Type B pancreatic cell (in vitro differentiated cells): ENCODE measurements at regions not wholly inside any gene's neighbourhood (a gene's known extent, or its start where the extent isn't known, plus 50 kb on each side); places are given as distances from the start of the nearest gene placed in this dataset.

Experiments
- DNase-seq: peaks from one replicate; pipeline ENCODE4 v3.0.0; 2021; ENCODE audit warnings: mixed read lengths; ENCODE audit not compliant: unreplicated experiment; ENCODE audit errors: extremely low spot score
- H3K27ac Mint-ChIP-seq: 2 replicates; pipeline ENCODE4 v1.8.0; 2021; ENCODE audit warnings: mild to moderate bottlenecking, mixed read lengths
- H3K27me3 Mint-ChIP-seq: 2 replicates; pipeline ENCODE4 v1.8.0; 2021; ENCODE audit warnings: mixed read lengths
- H3K36me3 Mint-ChIP-seq: 2 replicates; pipeline ENCODE4 v1.8.0; 2021; ENCODE audit warnings: mixed read lengths
- H3K4me1 Mint-ChIP-seq: one replicate; pipeline ENCODE4 v1.8.0; 2021; ENCODE audit warnings: mixed read lengths; ENCODE audit not compliant: unreplicated experiment
- H3K4me3 Mint-ChIP-seq: 2 replicates; pipeline ENCODE4 v1.8.0; 2021; ENCODE audit warnings: mild to moderate bottlenecking, mixed read lengths
- H3K9me3 Mint-ChIP-seq: 2 replicates; pipeline ENCODE4 v1.8.0; 2021; ENCODE audit warnings: mixed read lengths
- TF ChIP-seq, protein P1 (sequence below): fragments of 200-600 bp; sonication (generic); conservative IDR thresholded peaks from 2 replicates; pipeline ENCODE4 v1.5.0; 2021; ENCODE audit warnings: antibody characterized with exemption, mild to moderate bottlenecking

DNA sequence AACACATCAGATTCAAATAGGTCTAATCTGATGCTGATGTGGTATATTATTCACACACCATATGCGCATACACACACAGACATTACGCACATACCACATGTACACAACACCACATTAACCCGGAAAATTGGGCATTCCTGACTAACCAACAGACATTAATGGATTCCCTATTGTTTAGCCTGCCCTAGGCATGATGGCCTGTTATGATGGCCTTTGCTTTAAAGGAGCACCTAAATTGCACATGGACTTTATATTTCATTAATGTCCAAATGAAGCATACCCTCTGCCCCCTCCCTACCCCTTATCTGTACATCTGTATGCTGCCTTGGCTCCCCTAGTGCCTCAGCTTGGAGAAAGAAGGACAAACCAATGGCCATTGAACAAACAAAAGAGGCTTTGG is 127.7 kb upstream of the PRLR start:
- TF ChIP-seq, protein P1, sequence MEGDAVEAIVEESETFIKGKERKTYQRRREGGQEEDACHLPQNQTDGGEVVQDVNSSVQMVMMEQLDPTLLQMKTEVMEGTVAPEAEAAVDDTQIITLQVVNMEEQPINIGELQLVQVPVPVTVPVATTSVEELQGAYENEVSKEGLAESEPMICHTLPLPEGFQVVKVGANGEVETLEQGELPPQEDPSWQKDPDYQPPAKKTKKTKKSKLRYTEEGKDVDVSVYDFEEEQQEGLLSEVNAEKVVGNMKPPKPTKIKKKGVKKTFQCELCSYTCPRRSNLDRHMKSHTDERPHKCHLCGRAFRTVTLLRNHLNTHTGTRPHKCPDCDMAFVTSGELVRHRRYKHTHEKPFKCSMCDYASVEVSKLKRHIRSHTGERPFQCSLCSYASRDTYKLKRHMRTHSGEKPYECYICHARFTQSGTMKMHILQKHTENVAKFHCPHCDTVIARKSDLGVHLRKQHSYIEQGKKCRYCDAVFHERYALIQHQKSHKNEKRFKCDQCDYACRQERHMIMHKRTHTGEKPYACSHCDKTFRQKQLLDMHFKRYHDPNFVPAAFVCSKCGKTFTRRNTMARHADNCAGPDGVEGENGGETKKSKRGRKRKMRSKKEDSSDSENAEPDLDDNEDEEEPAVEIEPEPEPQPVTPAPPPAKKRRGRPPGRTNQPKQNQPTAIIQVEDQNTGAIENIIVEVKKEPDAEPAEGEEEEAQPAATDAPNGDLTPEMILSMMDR: no peak
- Mint-ChIP-seq H3K27me3 (no peaks in the 10 kb centered on the region), H3K36me3 (no peaks in the 10 kb centered on the region), H3K9me3 (no peaks in the 10 kb centered on the region), H3K27ac (no peak overlapping the region), H3K4me3 (no peak overlapping the region), H3K4me1 (no peaks in the 10 kb centered on the region)
- no peak for DNase-seq

DNA sequence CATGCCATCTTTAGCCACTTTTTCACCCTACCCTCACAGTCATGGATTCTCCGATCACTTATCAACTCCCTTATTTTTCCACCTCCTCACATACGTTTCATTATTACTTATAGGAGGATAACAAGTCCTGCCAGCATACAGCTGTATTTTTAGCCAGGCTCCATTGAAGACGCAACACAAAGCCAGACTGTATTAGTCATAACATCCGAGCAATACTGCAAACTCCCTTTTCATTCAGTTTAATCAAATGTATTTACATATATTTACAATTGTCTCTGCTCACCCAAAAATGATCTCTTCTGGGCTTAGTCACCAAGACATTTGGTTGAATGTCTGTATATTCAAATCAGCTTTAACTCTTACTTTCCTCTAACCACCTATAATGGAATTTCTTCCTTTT is 126.4 kb upstream of the PRLR start:
- H3K36me3 Mint-ChIP-seq: no peaks in the 10 kb centered on the region

DNA sequence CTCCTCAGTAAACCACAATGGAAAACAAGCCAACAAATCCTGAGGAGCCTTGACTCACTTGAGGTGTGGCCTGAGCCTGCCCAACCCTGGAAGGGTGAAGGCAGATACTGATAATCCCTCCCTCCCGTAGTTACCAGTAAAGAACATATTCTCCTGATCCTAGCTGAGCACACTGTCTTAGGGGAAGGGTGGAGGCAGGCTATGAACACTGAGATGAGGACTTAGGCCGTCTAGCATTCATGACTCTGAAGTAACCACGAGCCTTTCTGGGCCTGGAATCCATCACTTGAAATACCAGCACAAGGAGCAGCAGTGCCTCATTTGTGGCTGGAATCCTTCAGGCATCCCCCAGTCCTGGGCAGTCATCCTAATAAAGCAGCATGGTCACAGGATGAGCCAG is 124.5 kb upstream of the PRLR start:
- Mint-ChIP-seq H3K27ac (no peak overlapping the region), H3K36me3 (no peaks in the 10 kb centered on the region), H3K4me3 (no peak overlapping the region), H3K9me3 (peaks cover 16% of the 10 kb centered on the region), H3K27me3 (no peaks in the 10 kb centered on the region), H3K4me1 (no peaks in the 10 kb centered on the region)
- TF ChIP-seq, protein P1: no peak
- no peak for DNase-seq

More for the DNA sequence above, 126.4 kb upstream of the PRLR start:
- DNase-seq: no peak
- peaks cover 7% of the 10 kb centered on the region for H3K9me3 Mint-ChIP-seq
- no peak overlapping the region for H3K27ac Mint-ChIP-seq
- H3K4me1 Mint-ChIP-seq: no peaks in the 10 kb centered on the region
- H3K4me3 Mint-ChIP-seq: no peak overlapping the region
- no peaks in the 10 kb centered on the region for H3K27me3 Mint-ChIP-seq
- TF ChIP-seq, protein P1: no peak

DNA sequence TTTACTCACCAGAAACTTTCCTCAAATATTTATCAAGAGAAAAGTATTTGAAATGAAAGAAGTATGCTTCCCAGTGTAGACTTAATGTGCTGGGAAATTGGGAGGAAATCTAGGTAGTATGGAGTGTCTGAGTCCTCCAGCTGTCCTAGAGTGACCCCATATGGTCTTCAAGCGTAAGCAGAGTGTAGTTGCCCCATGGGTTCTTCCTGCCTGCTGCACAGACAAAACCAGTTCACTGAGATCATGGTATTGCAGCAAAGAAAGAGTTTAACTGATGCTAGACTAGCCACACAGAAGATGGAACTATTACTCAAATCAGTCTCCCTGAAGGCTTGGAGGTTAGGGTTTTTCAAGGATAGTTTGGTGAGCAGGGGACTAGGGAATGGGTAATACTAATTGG is 114.9 kb upstream of the PRLR start:
- Mint-ChIP-seq H3K27me3 (no peaks in the 10 kb centered on the region), H3K4me1 (no peaks in the 10 kb centered on the region), H3K9me3 (peaks cover 5% of the 10 kb centered on the region), H3K27ac (no peak overlapping the region), H3K36me3 (no peaks in the 10 kb centered on the region), H3K4me3 (no peak overlapping the region)
- no peak for DNase-seq
- TF ChIP-seq, protein P1: peak; percentile 42

DNA sequence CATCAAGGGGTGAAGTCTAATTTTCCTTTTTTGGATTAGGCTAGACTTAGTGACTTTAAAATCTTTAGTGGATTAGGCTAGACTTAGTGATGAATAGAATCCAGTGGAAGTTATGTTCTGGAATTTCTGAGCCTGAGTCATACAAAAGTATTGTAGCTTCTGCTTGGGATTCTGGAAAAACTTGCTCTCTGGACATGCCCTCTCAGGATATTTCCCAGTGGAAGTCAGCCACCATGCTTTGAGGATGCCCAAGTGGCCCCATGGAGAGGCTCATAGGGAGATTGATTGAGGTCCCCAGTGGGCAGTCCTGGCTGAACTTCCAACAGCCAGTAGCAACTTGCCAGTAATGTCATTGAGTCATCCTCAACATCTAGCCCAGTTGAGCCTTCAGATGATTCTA is 112.4 kb upstream of the PRLR start:
- Mint-ChIP-seq H3K27ac (no peak overlapping the region), H3K4me3 (no peak overlapping the region), H3K9me3 (peaks cover 11% of the 10 kb centered on the region), H3K4me1 (no peaks in the 10 kb centered on the region), H3K27me3 (no peaks in the 10 kb centered on the region), H3K36me3 (peaks cover 4% of the 10 kb centered on the region)
- TF ChIP-seq, protein P1: no peak
- no peak for DNase-seq

DNA sequence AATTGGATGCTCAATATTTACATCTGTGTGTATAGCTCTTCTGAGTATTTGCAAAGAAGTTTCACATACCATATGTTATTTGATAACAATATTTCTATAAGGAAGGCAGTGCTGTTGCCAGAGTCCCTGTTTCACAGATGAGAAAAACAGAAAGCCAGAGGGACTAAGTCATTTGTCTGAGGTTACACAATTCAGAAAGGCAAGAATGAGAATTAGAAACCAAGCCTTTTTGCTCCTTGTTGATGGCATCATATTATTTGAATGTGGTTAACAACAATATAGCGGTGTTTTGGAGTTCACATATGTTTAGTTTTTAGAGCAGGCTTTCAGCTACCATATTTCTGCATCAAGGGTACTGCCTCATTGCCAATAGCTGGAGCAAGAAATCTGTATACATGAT is 110.9 kb upstream of the PRLR start:
- TF ChIP-seq, protein P1: no peak
- peaks cover 4% of the 10 kb centered on the region for H3K36me3 Mint-ChIP-seq
- H3K27ac Mint-ChIP-seq: no peak overlapping the region
- no peaks in the 10 kb centered on the region for H3K27me3 Mint-ChIP-seq
- peaks cover 11% of the 10 kb centered on the region for H3K9me3 Mint-ChIP-seq
- no peak for DNase-seq
- no peak overlapping the region for H3K4me3 Mint-ChIP-seq
- no peaks in the 10 kb centered on the region for H3K4me1 Mint-ChIP-seq
